Lung (tissue), 11 donors: ENCODE measurements at regions not wholly inside any gene's neighbourhood (a gene's known extent, or its start where the extent isn't known, plus 50 kb on each side); places are given as distances from the start of the nearest gene placed in this dataset.

ENCODE experiments used
- ATAC-seq: fragments of 200-7000 bp; cut with Tn5 transposase; one replicate; pipeline ENCODE4 v1.9.1; 2020; ENCODE audit warnings: moderate number of reproducible peaks; ENCODE audit not compliant: insufficient read depth, low FRiP score
- DNase-seq, 3 donors: peaks; one replicate each; pipeline ENCODE4 v3.0.0-alpha.2; 2013 to 2017
- H3K27ac ChIP-seq, 2 donors: one replicate each; pipeline ENCODE4 v1.5.1; 2013; ENCODE audit warnings: mild to moderate bottlenecking in 2 of 2, moderate library complexity in 2 of 2, control low read depth in 1 of 2, inconsistent platforms in 1 of 2, low read depth in 1 of 2, low read length in 1 of 2
- H3K27me3 ChIP-seq, 3 donors: one replicate each; pipeline ENCODE4 v1.5.1; 2013; ENCODE audit warnings: low read length in 2 of 3; ENCODE audit not compliant: control insufficient read depth in 3 of 3, insufficient read depth in 3 of 3
- H3K36me3 ChIP-seq, 4 donors: one replicate each; pipeline ENCODE4 v1.5.1; 2013; ENCODE audit warnings: low read length in 4 of 4, mild to moderate bottlenecking in 1 of 4, moderate library complexity in 1 of 4; ENCODE audit not compliant: control insufficient read depth in 4 of 4, insufficient read depth in 4 of 4
- H3K4me1 ChIP-seq, 5 donors: one replicate each; pipeline ENCODE4 v1.5.1; 2013; ENCODE audit warnings: low read length in 5 of 5, mild to moderate bottlenecking in 2 of 5, moderate library complexity in 1 of 5; ENCODE audit not compliant: control insufficient read depth in 5 of 5, insufficient read depth in 5 of 5
- H3K4me3 ChIP-seq: one replicate; pipeline ENCODE4 v1.5.1; 2013; ENCODE audit warnings: mild to moderate bottlenecking, control low read depth, moderate library complexity
- H3K9ac ChIP-seq, 2 donors: one replicate each; pipeline ENCODE4 v1.5.1; 2013; ENCODE audit warnings: low read length in 2 of 2, control low read depth in 1 of 2; ENCODE audit not compliant: insufficient read depth in 1 of 2
- H3K9me3 ChIP-seq, 4 donors: one replicate each; pipeline ENCODE4 v1.5.1; 2013; ENCODE audit warnings: low read length in 3 of 4, mild to moderate bottlenecking in 1 of 4, moderate library complexity in 1 of 4; ENCODE audit not compliant: control insufficient read depth in 4 of 4, insufficient read depth in 3 of 4
- CTCF ChIP-seq: IDR thresholded peaks from 2 replicates; pipeline ENCODE4 v1.5.1; 2012; ENCODE audit warnings: mild to moderate bottlenecking; ENCODE audit errors: control extremely low read depth, extremely low read depth
- WGBS, 2 donors: extraction: QIAGEN DNeasy Blood & Tissue Kit; methylation state at CpG; one replicate each; pipeline ENCODE4 v1.1.7; 2013; 5-methylcytosine and 5-hydroxymethylcytosine counted together
- donor health status: control.
- donor health status: control.
- donor health status: Bipolar disorder and iron deficiency.
- donor health status: healthy.
- donor health status: DM: yes; HTN: yes; CAD: no.

GRCh38 chr6:82651845-82652335, 288.3 kb downstream of the TPBG start:
- no peak for TF ChIP-seq CTCF
- no peaks in the 10 kb centered on the region for H3K4me1 ChIP-seq
- no peak overlapping the region for H3K9ac ChIP-seq
- no peaks in the 10 kb centered on the region for H3K36me3 ChIP-seq
- H3K27ac ChIP-seq: no peak overlapping the region
- no peaks in the 10 kb centered on the region for H3K27me3 ChIP-seq
- no peak for ATAC-seq
- no peak overlapping the region for H3K4me3 ChIP-seq
- no peaks in the 10 kb centered on the region for H3K9me3 ChIP-seq
- 86 to 90% methylated on average over 5 of the region's 5 CpGs for WGBS, 2 donors
- no peak for DNase-seq

- Histone ChIP-seq H3K9me3 (peaks cover 0 to 5% (median 2%) of the 10 kb centered on the region in 4 donors), H3K27ac (no peak overlapping the region), H3K9ac (no peak overlapping the region), H3K4me1 (no peaks in the 10 kb centered on the region), H3K4me3 (no peak overlapping the region), H3K27me3 (no peaks in the 10 kb centered on the region), H3K36me3 (no peaks in the 10 kb centered on the region)
- 90 to 92% methylated on average over 2 of the region's 2 CpGs for WGBS, 2 donors
- TF ChIP-seq CTCF: no peak
- no peak for DNase-seq
- ATAC-seq: no peak
These were observed 315.6 kb downstream of the TPBG start for GRCh38 chr6:82679232-82679631.

GRCh38 chr6:82680192-82680591, 316.6 kb downstream of the TPBG start:
- no peak for TF ChIP-seq CTCF
- WGBS, 2 donors: 70 to 75% methylated on average over 3 of the region's 3 CpGs
- H3K9ac ChIP-seq: no peak overlapping the region

GRCh38 chr6:82681119-82681714, 317.6 kb downstream of the TPBG start:
- WGBS, 2 donors: 63 to 76% methylated on average over 3 of the region's 3 CpGs
- no peak for TF ChIP-seq CTCF
- Histone ChIP-seq H3K4me3 (no peak overlapping the region), H3K36me3 (no peaks in the 10 kb centered on the region), H3K4me1 (no peaks in the 10 kb centered on the region), H3K27ac (no peak overlapping the region), H3K9me3 (peaks cover 0 to 5% (median 2%) of the 10 kb centered on the region in 4 donors), H3K9ac (no peak overlapping the region), H3K27me3 (no peaks in the 10 kb centered on the region)
- DNase-seq (peak in 1 of 3 donors; percentile 2), ATAC-seq (no peak)

More at GRCh38 chr6:82680192-82680591, 316.6 kb downstream of the TPBG start:
- no peak for ATAC-seq
- Histone ChIP-seq H3K4me1 (no peaks in the 10 kb centered on the region), H3K36me3 (no peaks in the 10 kb centered on the region), H3K9me3 (peaks cover 0 to 5% (median 2%) of the 10 kb centered on the region in 4 donors), H3K27me3 (no peaks in the 10 kb centered on the region), H3K4me3 (no peak overlapping the region), H3K27ac (no peak overlapping the region)
- no peak for DNase-seq
